ENCODE measurements at regions not wholly inside any gene's neighbourhood (a gene's known extent, or its start where the extent isn't known, plus 50 kb on each side); places are given as distances from the start of the nearest gene placed in this dataset.

DNA sequence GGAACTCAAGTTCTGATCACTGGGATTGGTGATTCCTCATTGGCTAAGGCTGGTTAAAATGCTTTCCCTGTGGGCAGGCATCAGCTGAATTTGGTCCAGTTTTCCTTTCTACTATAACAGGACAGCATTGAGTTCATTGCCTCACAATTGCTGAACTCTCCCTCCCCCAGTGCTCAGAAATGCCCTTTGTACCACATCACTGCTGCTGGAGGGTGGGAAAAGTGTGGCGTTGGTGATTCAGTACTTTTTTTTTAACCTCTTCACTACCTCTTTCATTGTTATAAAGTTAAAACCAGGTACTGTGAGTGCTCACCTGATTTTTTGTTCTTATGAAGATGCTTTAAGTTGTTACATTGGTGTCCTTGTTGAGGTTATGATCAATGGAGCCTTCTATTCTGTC, 69.3 kb upstream of the IL2 start (continued):
- TF ChIP-seq, protein P1, sequence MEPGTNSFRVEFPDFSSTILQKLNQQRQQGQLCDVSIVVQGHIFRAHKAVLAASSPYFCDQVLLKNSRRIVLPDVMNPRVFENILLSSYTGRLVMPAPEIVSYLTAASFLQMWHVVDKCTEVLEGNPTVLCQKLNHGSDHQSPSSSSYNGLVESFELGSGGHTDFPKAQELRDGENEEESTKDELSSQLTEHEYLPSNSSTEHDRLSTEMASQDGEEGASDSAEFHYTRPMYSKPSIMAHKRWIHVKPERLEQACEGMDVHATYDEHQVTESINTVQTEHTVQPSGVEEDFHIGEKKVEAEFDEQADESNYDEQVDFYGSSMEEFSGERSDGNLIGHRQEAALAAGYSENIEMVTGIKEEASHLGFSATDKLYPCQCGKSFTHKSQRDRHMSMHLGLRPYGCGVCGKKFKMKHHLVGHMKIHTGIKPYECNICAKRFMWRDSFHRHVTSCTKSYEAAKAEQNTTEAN (CRISPR knock-in tag; IDR thresholded peaks at IDR 0.05): no peak

DNA sequence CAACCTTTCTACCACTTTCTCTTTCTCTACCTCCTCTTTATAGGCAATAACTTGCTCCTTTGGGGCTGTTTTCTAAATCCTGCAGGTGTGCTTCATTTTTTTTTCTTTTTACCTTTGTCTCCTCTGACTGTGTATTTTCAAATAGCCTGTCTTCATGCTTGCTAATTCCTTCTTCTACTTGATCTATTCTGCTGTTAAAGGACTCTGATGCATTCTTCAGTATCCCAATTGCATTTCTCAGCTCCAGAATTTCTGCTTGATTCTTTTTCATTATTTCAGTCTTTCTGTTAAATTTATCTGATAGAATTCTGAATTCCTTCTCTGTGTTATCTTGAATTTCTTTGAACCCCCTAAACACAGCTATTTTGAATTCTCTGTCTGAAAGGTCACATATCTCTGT, 67.7 kb upstream of the IL2 start:
- Mint-ChIP-seq H3K27me3 (ENCODE audit: low read depth) (no peaks in the 10 kb centered on the region), H3K36me3 (no peaks in the 10 kb centered on the region), H3K27ac (no peak overlapping the region), H3K4me3 (no peak overlapping the region), H3K4me1 (no peaks in the 10 kb centered on the region), H3K9me3 (peaks cover 43% of the 10 kb centered on the region)
- DNase-seq (ENCODE audit: low spot score) (no peak), ATAC-seq (no peak)
- POLR2A ChIA-PET: no interaction called here
- CTCF ChIA-PET: no interaction called here
- no peak for TF ChIP-seq RELA (CRISPR knock-in tag; IDR thresholded peaks at IDR 0.05; ENCODE audit: borderline replicate concordance)
- no peak for TF ChIP-seq EMX1 (CRISPR knock-in tag; IDR thresholded peaks at IDR 0.05)
- TF ChIP-seq, protein P2, sequence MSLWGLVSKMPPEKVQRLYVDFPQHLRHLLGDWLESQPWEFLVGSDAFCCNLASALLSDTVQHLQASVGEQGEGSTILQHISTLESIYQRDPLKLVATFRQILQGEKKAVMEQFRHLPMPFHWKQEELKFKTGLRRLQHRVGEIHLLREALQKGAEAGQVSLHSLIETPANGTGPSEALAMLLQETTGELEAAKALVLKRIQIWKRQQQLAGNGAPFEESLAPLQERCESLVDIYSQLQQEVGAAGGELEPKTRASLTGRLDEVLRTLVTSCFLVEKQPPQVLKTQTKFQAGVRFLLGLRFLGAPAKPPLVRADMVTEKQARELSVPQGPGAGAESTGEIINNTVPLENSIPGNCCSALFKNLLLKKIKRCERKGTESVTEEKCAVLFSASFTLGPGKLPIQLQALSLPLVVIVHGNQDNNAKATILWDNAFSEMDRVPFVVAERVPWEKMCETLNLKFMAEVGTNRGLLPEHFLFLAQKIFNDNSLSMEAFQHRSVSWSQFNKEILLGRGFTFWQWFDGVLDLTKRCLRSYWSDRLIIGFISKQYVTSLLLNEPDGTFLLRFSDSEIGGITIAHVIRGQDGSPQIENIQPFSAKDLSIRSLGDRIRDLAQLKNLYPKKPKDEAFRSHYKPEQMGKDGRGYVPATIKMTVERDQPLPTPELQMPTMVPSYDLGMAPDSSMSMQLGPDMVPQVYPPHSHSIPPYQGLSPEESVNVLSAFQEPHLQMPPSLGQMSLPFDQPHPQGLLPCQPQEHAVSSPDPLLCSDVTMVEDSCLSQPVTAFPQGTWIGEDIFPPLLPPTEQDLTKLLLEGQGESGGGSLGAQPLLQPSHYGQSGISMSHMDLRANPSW (CRISPR knock-in tag; conservative IDR thresholded peaks at IDR 0.05; ENCODE audit: low read depth): no peak
- no peak for TF ChIP-seq ERG (CRISPR knock-in tag; IDR thresholded peaks at IDR 0.05)
- no peak for TF ChIP-seq GABPB1 (CRISPR knock-in tag; IDR thresholded peaks at IDR 0.05)
- TF ChIP-seq, protein P1 (CRISPR knock-in tag; IDR thresholded peaks at IDR 0.05): no peak
- no peak for TF ChIP-seq ZNF138 (CRISPR knock-in tag; conservative IDR thresholded peaks at IDR 0.05)
- TF ChIP-seq ZNF396 (CRISPR knock-in tag; IDR thresholded peaks at IDR 0.05; ENCODE audit: borderline replicate concordance): no peak
- no peak for TF ChIP-seq SMAD4 (CRISPR knock-in tag; IDR thresholded peaks at IDR 0.05)
- TF ChIP-seq NFYB (CRISPR knock-in tag; conservative IDR thresholded peaks at IDR 0.05; ENCODE audit: low read depth): no peak
- TF ChIP-seq, protein P3, sequence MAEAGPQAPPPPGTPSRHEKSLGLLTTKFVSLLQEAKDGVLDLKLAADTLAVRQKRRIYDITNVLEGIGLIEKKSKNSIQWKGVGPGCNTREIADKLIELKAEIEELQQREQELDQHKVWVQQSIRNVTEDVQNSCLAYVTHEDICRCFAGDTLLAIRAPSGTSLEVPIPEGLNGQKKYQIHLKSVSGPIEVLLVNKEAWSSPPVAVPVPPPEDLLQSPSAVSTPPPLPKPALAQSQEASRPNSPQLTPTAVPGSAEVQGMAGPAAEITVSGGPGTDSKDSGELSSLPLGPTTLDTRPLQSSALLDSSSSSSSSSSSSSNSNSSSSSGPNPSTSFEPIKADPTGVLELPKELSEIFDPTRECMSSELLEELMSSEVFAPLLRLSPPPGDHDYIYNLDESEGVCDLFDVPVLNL (CRISPR knock-in tag; IDR thresholded peaks at IDR 0.05; ENCODE audit: borderline replicate concordance, low read depth): no peak
- TF ChIP-seq, protein P4, sequence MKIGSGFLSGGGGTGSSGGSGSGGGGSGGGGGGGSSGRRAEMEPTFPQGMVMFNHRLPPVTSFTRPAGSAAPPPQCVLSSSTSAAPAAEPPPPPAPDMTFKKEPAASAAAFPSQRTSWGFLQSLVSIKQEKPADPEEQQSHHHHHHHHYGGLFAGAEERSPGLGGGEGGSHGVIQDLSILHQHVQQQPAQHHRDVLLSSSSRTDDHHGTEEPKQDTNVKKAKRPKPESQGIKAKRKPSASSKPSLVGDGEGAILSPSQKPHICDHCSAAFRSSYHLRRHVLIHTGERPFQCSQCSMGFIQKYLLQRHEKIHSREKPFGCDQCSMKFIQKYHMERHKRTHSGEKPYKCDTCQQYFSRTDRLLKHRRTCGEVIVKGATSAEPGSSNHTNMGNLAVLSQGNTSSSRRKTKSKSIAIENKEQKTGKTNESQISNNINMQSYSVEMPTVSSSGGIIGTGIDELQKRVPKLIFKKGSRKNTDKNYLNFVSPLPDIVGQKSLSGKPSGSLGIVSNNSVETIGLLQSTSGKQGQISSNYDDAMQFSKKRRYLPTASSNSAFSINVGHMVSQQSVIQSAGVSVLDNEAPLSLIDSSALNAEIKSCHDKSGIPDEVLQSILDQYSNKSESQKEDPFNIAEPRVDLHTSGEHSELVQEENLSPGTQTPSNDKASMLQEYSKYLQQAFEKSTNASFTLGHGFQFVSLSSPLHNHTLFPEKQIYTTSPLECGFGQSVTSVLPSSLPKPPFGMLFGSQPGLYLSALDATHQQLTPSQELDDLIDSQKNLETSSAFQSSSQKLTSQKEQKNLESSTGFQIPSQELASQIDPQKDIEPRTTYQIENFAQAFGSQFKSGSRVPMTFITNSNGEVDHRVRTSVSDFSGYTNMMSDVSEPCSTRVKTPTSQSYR (CRISPR knock-in tag; IDR thresholded peaks at IDR 0.05): no peak
- no peak for TF ChIP-seq E2F5 (CRISPR knock-in tag; IDR thresholded peaks at IDR 0.05)
- no peak for TF ChIP-seq E2F1 (CRISPR knock-in tag; IDR thresholded peaks at IDR 0.05)

All from WTC11 (cell line).